OCI-LY1 (cell line): ENCODE measurements at regions not wholly inside any gene's neighbourhood (a gene's known extent, or its start where the extent isn't known, plus 50 kb on each side); places are given as distances from the start of the nearest gene placed in this dataset.

ENCODE experiments used
- EZH2 ChIP-seq: fragments of 200-600 bp; sonication (generic), shearing (Covaris generic); IDR thresholded peaks from 2 replicates; pipeline ENCODE4 v1.8.0; 2017; ENCODE audit warnings: borderline replicate concordance, mixed run types, mild to moderate bottlenecking, antibody characterized with exemption, low read length, moderate library complexity, mixed read lengths
- TF ChIP-seq, protein P1 (sequence below): fragments of 200-600 bp; sonication (generic), shearing (Covaris generic); IDR thresholded peaks from 2 replicates; pipeline ENCODE4 v1.5.1; 2017; ENCODE audit warnings: mild to moderate bottlenecking, antibody characterized with exemption, low read length, moderate library complexity, mixed read lengths

DNA sequence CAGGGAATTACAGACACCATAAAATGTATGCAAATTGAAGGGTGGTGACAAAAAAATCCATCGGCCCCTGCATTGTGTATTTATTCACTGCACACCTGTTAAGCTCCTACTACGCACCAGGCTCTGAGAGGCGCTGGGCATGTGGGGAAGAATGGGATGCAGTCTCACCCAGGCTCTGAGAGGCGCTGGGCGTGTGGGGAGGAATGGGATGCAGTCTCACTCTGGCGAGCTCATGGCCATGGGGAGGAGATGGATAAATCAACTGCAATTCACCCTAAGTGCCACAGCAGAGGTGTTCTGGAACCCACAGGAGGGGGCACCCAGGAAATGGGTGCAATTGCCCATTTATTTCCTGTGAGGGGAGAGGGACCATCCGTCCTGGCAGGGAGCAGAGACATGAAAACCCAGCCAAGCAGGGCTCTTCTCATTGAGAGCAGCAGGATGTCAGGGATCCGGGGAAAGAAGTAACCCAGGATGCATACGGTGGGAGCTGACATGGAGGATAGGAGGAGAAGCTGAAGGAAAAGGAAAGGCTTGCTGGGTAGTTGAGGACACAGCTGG is 798.7 kb downstream of the TBC1D22A start:
- no peak for TF ChIP-seq EZH2
- TF ChIP-seq, protein P1, sequence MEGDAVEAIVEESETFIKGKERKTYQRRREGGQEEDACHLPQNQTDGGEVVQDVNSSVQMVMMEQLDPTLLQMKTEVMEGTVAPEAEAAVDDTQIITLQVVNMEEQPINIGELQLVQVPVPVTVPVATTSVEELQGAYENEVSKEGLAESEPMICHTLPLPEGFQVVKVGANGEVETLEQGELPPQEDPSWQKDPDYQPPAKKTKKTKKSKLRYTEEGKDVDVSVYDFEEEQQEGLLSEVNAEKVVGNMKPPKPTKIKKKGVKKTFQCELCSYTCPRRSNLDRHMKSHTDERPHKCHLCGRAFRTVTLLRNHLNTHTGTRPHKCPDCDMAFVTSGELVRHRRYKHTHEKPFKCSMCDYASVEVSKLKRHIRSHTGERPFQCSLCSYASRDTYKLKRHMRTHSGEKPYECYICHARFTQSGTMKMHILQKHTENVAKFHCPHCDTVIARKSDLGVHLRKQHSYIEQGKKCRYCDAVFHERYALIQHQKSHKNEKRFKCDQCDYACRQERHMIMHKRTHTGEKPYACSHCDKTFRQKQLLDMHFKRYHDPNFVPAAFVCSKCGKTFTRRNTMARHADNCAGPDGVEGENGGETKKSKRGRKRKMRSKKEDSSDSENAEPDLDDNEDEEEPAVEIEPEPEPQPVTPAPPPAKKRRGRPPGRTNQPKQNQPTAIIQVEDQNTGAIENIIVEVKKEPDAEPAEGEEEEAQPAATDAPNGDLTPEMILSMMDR: no peak
